ENCODE measurements at regions not wholly inside any gene's neighbourhood (a gene's known extent, or its start where the extent isn't known, plus 50 kb on each side); places are given as distances from the start of the nearest gene placed in this dataset.
"Not testable (repeated sequence)": the region's sequence is repeated elsewhere in the genome, so short reads cannot be mapped to it uniquely, and the experiment has no call there.

DNA sequence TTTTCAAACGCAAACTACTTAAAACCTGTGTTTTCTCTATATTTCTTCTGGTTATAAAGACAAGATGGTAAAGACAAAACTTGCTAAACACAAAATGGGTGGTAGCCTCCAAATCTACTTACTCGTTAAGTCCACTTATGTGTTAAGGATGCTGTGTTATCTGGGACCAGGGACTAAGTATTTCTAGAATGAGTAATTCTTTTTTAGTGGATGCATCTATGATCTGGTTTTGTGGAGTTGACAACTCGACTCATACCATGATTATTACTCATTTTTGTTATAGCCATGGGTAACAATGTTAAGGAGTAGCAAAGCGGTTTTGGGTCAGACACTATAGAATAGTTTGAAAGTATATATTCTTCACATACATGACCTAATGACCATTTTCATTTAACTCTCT lies 239.5 kb upstream of the FOXP2 start:
- no peak for DNase-seq

DNA sequence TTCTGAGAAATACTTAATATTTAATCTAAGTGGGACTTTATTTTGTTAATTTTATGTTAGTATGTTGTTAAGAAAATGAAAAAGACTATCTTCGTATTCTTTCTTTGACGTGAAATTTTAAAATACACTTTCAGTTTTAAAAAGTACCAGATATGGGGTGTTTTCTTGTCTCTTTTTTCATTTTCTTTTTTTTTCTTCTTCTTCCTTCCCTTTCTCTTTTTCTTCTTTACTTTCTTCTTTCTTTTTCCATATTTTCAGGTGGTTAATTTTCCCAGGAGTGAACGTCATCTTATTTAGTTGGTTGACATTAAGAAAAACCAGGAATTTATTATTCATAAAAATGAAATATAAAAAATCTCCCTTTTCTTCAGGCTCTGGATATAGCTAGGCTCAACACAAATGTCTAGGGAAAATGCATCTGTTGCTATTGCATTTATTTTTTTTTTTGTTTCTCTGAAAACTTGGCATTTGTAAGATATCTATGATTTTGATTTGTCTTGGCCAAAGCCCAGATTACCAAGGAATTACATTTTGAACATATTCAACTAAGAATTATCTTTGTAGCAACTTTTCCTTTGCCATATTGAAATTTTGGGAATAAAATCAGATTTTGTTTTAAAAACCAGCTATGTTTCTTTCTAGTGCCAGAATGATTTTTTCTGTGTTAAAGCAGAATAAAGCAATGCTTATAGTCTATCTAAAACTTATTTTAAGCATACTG lies 241.3 kb upstream of the FOXP2 start:
- DNase-seq: no peak

DNA sequence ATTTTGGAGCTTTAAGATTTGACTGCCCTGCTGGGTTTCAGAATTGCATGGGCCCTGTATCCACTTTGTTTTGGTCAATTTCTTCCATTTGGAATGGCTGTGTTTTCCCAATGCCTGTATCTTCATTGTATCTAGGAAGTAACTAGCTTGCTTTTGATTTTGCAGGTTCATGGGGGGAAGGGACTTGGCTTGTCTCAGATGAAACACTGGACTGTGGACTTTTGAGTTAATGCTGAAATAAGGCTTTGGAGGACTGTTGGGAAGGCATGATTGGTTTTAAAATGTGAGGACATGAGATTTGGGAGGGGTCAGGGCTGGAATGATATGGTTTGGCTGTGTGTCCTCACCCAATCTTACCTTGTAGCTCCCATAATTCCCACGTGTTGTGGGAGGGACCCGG lies 245.2 kb upstream of the FOXP2 start:
- not testable (repeated sequence) for DNase-seq

DNA sequence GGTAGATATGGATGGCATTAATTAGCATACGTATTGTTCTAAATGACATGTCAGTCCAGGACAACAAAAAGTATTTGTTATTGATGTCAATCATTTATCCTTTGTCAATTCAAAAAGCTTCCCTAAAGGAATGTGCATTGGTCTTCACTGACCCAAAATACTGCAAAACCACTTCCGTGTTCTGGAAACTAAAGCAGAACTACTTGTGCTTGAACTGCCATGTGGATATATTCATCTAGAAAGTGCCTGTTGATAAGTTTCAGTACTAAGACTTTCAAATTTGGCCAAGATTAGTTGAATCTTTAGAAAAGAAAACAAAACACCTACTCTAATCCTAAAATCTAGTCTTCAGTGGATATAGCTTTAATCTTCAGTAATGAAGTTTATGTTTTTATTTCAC lies 242.1 kb upstream of the PPP1R3A start:
- DNase-seq: no peak

DNA sequence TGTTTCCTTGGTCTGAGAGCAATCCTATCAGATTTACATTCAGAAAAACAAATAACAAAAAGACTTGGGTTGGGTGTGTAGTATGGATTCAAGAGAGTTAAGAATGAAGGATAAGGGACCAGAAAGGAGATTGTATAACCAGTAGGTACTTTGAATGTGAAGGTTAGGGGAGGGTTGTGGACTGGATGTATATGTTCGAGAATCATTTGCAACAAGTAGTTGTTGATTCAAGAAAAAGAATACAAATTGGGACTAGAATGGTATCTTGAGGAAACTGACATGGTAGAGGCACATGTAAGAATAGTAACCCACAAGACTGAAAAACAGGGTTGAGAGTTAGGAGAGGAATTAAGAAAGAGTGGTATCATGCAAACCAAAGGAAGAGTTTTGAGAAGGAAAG lies 240.0 kb upstream of the PPP1R3A start:
- DNase-seq: no peak

DNA sequence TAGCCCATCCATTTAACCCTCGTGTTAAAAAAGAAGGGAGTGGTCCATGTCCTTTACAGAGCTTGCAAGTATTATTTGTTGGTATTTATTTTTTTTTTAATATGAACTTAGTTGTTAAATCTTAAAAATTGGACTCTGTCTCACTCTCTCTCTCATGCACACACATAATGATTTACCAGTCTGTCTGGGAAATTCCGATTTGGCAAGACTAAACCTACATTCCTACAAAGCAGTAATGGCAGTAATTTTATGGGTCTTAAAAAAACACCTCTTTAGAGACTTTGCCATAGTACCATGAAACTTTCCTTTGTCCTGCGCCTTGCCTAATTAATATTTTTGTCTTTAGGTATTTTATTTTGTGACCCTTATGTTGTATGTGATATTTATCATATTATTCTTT lies 239.5 kb upstream of the PPP1R3A start:
- no peak for DNase-seq

DNA sequence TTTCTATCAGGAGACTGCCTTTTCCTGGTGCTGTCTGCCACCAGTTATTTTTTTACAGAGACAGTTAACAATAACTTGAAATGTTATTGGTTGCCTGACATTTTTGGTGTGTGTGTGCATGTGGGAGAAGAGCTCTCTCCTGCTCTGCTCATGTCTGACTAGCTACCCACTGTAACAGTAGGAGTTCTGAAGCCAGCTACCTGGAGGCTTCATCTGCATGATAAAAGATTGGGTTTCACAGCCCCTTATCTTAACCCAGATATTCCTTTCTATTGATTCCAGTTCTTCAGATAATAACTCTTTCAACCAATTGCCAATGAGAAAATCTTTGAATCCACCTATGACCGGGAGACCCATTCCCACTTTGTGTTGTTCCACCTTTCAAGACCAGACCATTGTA lies 237.4 kb upstream of the PPP1R3A start:
- no peak for DNase-seq

DNA sequence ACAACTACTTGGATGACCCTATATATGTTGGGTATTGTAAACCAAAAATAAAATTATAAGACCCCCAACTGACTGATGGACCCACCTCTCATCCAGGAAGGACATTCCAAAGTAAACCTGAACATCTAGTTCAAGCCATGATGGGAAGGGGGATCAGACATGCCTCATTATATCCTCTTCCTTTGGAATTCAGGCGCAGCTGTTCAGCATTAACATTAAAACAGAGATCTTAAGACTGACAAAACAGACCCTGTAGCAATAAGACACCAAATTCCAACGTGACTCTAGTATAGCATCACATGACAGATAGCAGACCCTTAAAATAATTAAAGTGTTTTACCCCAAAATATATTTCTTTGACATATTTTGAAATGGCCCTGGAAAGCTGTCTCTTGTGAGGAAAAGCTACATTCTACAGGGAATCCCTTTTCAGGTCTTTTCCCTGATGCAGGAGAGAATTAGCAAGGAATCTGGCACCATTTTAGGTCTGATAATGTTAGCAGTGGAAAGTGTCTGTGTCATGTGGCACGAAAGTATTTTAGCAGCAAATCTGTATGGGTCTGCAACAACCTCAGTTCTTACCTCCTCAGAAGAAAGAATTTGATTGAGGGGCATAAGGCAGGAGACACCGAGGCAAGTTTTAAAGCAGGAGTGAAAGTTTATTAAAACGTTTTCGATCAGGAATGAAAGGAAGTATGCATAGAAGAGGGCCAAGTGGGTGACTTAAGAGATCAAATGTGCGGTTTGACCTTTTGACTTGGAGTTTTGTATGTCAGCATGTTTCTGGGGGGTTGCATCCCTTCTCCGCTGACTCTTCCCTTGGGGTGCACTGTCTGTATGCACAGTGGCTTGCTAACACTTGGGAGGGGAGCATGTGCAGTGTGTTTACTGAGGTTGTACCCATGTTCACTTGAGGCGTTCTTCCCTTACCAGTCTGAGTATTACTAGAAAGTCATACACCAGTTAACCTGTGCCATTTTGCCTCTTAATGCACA lies 236.6 kb upstream of the PPP1R3A start:
- no peak for DNase-seq

DNA sequence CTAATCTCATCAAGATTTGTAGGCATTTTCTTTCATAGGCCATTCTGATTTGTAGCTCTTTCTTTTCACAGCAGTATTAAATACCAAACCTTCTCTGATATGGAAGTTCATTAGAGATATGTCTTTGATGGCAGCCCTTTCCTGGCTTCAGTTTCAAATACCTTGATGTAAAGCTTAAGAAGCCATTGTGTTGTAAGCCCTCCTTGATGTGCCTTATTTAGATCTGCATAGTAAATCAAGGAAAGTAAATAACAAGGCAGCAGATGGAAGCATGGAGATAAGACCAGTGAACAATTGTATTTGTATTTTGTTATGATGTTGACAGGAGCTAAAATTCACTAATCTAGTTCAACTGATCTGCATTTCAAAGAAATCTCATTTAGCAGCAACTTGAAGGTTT lies 234.9 kb upstream of the PPP1R3A start:
- no peak for DNase-seq

DNA sequence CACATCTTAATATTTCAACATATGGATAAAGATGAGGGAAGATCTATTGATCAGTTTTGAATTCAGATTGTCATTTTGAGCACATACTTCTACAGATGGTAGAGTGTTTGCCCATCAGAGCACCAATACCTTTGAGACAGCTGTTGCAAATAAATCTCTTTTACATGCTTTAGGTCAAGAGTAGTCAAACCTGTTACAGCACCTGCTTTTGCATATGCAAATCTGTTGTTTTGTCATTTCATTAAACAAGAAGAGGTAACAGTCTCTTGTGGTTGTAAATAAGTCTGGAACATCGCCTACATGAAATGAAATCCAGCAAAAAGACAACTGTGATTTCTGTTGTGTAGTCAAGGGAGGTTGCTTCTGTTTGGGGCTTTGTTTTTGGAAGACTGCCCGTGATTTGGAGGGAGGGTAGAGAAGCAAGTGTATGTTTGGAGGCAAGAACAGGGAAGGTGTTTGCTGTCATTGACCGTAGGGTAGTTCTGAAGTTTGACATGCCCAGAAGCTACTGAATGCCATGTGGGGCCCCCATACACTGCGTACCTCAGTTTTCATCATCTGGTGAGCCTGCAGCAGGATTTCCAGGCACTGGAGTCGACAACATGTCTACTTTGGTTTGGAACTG lies 233.6 kb upstream of the PPP1R3A start:
- DNase-seq: no peak

DNA sequence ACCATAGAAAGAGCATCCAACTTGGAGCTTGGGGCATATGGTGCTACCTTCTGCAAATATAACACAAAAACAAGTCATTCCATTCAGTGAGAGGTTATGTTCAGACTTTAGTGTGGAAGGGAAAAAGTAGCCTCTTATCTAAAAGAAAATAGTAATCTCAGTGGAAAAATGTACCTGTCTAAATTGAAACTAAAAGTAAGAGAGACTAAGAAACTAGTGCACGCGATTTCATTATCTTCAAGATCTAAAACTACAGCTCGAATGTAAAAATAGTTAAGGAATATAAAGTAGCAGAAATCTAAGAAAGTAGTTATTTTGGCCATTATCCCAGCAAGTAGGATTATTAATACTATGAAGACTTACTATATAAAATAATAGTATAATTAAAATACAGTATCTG lies 233.0 kb upstream of the PPP1R3A start:
- DNase-seq: no peak

DNA sequence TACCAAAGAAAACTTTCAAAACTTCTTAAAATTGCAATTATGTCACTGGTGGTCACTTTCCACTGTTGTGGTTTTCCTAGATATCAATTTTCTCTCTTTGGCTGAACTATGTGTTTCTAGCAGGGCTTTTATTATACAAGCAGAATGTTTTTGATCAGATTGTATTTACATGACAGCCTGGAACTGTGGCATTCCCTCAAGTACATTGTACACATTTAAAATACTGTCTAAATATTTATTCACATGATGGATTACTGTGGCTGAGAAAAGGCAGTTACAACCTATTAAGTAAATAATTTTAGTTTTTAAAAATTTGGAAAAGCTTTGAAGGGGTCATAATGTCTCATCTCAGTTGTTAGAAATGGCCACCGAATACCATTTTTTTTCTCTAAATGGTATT lies 231.9 kb upstream of the PPP1R3A start:
- peak in 2 of 3 experiments; percentile 8 to 72 for DNase-seq

DNA sequence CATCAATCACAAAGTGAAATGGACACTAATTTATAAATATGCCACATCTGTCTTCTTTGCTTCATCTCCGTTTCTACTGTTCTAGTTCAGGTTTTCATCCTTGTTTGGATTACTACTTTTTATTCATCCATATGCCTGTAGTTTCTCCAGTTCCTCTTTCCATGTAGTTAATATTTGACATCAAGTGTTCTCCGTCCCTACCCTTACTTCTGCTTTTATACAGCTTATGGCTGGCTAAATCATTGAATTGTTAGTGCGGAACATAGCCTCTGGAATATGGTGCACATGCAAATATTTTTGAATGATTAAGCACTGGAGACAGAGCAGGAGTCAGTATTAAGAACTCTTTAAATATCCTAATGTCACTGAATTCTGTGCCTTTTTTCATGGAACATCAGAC lies 230.0 kb upstream of the PPP1R3A start:
- DNase-seq: no peak

DNA sequence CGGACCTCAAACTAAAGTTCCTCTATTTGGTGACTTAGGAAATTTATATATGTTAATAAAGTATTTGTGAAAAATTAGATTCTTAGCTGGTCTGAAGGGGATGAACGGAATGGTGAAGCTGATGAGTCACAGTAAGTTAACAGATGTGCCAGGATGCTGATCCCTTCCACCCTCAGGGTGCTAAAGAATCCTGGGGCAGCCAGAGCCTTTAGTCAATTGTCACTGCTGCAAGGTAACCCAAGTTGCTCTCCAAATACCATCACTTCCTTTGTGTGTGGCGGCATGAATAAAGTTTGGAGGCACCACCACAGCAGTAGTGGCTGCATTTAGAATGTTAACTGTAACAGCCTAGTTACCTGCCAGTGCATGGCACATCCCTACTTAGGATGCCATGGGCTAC lies 222.6 kb upstream of the PPP1R3A start:
- DNase-seq: no peak

DNA sequence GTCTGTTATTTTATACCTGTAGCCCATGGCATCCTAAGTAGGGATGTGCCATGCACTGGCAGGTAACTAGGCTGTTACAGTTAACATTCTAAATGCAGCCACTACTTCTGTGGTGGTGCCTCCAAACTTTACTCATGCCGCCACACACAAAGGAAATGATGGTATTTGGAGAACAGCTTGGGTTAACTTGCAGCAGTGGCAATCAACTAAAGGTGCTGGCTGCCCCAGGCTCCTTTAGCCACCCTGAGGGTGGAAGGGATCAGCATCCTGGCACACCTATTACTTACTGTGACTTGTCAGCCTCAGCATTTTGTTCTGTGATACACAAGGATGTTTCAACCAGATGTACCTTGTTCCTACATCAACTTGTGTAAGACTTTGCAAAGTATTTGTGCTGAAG lies 221.8 kb upstream of the PPP1R3A start:
- DNase-seq: no peak

DNA sequence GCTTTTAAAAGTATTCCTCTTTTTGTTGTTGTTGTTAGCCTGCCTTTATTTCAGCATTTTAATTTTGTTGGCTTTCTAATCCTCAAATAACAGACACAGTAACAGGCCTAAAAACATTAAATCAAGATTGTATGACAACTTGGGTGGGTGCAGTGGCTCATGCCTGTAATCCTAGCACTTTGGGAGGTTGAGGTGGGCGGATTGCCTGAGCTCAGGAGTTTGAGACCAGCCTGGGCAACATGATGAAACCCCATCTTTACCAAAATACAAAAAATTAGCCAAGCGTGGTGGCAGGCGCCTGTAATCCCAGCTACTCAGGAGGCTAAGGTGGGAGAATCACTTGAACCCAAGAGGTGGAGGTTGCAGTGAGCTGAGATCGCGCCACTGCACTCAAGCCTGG lies 220.9 kb upstream of the PPP1R3A start:
- not testable (repeated sequence) for DNase-seq

DNA sequence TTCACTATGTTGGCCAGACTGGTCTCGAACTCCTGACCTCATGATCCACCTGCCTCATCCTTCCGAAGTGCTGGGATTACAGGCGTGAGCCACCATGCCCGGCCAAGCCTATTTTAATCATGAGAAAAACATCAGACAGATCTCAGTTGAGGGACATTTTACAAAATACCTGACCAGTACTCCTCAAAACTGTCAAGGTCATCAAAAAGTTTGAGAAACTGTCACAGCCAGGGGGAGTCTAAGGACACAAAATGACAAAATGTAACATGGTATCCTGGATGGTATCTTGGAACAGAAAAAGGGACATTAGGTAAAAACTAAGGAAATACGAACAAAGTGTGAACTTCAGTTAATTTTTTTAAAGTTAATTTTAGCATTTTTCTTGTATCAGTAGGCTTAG lies 219.8 kb upstream of the PPP1R3A start:
- DNase-seq: no peak

DNA sequence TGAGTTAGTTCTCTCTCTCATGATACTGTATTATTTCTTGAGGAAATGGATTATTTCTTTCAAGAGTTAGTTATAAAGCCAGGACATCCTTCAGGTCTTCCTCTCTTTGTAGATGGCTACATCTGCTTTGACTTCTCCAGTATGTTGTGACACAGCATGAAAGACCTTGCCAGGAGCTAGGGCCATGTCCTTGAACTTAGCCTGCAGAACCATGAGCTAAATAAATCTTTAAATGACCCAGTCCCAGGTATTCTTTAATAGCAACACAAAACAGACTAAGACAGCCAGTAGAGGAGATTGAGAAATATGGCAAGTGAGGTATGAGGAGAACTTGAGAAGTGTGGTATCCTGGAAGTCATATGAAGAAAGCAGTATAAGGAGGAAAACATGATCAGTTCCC lies 214.9 kb upstream of the PPP1R3A start:
- no peak for DNase-seq

DNA sequence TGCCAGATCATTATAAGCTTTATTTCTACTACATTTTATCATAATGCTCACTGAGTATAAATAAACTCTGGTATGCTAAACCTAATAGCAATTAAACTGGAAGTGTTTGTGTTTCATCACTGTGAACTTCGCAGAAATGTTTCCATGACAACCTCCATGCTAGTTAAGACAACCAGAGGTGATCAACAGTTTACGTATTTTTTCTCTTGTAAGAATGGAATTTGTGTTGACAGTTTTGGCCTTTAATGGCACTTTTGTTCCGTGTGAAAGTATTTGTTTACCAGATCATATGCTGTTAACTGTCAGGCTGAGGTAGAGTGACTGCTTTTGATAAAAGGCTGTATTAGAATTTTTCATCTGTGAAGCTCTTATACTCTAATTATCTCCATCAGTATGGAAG lies 212.1 kb upstream of the PPP1R3A start:
- peak in 2 of 3 experiments; percentile 49 to 71 for DNase-seq

DNA sequence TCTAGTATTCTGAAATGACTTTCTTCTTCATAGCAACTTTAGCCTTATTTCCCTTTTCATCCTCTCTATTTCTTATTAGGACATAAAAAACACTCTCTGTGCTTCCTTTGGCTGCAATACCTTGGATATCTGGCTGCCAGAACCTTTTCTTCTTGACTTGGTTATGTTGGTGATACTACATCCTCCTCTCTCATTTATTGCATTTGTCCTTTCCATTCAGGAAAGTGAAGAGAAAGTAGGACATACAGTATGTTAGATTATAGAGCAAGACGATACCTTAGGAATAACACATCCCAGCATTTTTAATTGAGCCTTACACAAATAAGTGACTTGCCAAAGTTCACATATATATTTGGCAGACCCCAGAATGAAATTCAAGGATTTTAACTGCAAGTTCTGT lies 210.1 kb upstream of the PPP1R3A start:
- peak in 1 of 3 experiments; percentile 9 for DNase-seq

DNA sequence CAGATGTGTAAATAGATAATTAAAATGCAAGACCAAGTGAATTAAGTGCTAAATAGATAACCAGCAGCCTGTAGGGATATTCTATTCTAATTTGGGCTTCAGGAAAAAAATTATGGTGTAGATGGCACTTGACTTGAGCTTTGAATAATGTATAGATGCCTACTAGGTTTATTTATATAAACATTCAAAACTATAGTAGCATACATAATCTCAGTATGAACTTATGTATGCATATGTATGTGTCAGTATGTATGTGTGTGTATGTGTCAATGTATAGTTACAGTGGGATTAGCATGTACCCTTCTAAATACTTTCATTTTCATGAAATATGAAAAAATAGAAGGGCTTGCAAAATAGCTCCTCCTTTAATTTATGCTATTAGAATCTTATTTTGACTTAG lies 207.3 kb upstream of the PPP1R3A start:
- DNase-seq: no peak

DNA sequence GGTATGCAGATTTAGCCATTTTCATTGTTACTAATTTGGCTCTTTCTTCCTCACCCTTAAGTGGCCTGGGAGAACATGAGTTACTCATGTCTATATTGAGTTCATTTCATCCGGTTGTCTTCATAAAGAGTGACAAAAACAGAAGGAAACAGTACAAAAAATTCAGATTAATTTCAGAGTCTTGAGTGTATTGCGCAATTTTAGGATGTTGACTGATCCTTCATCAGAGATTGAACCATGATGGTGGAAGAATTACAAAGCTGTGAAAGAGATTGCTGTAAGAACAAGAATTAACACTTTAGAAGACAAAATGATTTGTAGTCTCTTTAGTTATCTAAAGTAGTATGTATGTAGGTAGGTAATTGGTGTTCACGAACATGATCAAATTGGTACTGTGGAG lies 194.0 kb upstream of the PPP1R3A start:
- no peak for DNase-seq

DNA sequence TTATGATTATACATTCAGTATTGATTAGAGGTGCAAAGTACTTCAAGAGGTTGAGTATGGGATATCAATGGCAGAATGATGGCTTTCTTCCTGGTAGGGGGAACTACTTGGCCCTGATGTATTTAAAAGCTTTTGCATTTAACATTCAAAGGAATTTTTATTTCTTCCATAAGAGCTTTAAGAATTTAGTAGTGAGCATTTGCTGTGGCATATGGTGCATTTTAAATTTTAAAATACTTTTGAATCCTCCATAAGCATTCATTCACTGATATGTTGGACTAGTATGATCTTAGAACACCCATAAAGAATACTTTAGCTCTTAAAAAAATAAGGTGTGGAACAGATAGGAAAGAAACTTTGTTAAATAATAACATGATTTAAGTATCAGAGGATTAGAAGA lies 191.9 kb upstream of the PPP1R3A start:
- no peak for DNase-seq

DNA sequence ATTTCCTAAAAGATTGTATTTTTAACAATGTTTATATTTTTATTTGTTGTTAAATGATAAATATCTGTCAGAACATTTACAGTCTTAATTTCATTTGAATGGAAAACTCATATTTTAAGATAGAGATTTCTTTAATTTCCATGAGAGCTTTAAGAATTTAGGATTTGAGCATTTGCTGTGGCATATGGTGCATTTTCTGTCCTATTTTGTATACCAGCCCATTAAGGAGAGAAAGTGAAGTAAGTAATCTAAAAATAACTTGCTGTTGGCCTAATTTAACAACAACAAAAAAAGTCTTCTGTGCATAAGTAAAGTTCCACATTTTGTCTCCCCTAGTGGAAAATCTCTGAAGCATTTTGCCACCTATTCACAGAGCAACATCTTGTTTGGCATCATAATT lies 190.9 kb upstream of the PPP1R3A start:
- DNase-seq: no peak

Data from NCI-H1417 (cell line).